ENCODE measurements at regions not wholly inside any gene's neighbourhood (a gene's known extent, or its start where the extent isn't known, plus 50 kb on each side); places are given as distances from the start of the nearest gene placed in this dataset.

DNA sequence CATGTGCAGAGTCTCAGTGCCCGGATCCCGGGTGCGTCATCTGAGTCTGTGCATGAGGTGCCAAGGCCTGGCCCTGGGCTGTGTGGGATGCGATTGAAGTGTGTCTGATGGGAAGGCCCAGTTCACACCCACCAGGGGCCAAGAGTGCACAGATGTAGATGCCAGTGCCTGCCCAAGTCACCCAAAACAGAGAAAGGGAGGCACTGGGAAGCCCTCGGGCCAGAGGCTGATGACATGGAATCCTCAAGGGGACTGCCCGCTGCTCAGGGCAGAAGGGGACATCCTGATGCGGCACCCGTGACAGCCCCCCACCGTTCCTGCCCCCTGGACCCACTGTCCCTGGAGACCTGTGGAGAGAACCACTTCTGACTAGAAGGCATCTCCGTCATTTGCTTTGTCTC lies 72.2 kb upstream of the ZNF479 start (continued):
- TF ChIP-seq, protein P1, sequence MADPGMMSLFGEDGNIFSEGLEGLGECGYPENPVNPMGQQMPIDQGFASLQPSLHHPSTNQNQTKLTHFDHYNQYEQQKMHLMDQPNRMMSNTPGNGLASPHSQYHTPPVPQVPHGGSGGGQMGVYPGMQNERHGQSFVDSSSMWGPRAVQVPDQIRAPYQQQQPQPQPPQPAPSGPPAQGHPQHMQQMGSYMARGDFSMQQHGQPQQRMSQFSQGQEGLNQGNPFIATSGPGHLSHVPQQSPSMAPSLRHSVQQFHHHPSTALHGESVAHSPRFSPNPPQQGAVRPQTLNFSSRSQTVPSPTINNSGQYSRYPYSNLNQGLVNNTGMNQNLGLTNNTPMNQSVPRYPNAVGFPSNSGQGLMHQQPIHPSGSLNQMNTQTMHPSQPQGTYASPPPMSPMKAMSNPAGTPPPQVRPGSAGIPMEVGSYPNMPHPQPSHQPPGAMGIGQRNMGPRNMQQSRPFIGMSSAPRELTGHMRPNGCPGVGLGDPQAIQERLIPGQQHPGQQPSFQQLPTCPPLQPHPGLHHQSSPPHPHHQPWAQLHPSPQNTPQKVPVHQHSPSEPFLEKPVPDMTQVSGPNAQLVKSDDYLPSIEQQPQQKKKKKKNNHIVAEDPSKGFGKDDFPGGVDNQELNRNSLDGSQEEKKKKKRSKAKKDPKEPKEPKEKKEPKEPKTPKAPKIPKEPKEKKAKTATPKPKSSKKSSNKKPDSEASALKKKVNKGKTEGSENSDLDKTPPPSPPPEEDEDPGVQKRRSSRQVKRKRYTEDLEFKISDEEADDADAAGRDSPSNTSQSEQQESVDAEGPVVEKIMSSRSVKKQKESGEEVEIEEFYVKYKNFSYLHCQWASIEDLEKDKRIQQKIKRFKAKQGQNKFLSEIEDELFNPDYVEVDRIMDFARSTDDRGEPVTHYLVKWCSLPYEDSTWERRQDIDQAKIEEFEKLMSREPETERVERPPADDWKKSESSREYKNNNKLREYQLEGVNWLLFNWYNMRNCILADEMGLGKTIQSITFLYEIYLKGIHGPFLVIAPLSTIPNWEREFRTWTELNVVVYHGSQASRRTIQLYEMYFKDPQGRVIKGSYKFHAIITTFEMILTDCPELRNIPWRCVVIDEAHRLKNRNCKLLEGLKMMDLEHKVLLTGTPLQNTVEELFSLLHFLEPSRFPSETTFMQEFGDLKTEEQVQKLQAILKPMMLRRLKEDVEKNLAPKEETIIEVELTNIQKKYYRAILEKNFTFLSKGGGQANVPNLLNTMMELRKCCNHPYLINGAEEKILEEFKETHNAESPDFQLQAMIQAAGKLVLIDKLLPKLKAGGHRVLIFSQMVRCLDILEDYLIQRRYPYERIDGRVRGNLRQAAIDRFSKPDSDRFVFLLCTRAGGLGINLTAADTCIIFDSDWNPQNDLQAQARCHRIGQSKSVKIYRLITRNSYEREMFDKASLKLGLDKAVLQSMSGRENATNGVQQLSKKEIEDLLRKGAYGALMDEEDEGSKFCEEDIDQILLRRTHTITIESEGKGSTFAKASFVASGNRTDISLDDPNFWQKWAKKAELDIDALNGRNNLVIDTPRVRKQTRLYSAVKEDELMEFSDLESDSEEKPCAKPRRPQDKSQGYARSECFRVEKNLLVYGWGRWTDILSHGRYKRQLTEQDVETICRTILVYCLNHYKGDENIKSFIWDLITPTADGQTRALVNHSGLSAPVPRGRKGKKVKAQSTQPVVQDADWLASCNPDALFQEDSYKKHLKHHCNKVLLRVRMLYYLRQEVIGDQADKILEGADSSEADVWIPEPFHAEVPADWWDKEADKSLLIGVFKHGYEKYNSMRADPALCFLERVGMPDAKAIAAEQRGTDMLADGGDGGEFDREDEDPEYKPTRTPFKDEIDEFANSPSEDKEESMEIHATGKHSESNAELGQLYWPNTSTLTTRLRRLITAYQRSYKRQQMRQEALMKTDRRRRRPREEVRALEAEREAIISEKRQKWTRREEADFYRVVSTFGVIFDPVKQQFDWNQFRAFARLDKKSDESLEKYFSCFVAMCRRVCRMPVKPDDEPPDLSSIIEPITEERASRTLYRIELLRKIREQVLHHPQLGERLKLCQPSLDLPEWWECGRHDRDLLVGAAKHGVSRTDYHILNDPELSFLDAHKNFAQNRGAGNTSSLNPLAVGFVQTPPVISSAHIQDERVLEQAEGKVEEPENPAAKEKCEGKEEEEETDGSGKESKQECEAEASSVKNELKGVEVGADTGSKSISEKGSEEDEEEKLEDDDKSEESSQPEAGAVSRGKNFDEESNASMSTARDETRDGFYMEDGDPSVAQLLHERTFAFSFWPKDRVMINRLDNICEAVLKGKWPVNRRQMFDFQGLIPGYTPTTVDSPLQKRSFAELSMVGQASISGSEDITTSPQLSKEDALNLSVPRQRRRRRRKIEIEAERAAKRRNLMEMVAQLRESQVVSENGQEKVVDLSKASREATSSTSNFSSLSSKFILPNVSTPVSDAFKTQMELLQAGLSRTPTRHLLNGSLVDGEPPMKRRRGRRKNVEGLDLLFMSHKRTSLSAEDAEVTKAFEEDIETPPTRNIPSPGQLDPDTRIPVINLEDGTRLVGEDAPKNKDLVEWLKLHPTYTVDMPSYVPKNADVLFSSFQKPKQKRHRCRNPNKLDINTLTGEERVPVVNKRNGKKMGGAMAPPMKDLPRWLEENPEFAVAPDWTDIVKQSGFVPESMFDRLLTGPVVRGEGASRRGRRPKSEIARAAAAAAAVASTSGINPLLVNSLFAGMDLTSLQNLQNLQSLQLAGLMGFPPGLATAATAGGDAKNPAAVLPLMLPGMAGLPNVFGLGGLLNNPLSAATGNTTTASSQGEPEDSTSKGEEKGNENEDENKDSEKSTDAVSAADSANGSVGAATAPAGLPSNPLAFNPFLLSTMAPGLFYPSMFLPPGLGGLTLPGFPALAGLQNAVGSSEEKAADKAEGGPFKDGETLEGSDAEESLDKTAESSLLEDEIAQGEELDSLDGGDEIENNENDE (IDR thresholded peaks at IDR 0.05; ENCODE audit: insufficient replicate concordance, low read length) = no peak
- TF ChIP-seq RBBP5 (IDR thresholded peaks at IDR 0.05; ENCODE audit: borderline replicate concordance, low read depth, low read length) = no peak
- TF ChIP-seq SP2 (IDR thresholded peaks at IDR 0.05; ENCODE audit: low read length) = no peak
- TF ChIP-seq TEAD4 (IDR thresholded peaks at IDR 0.05; ENCODE audit: low read depth, low read length) = no peak
- TF ChIP-seq CHD2 (IDR thresholded peaks at IDR 0.05; ENCODE audit: low read length) = no peak
- TF ChIP-seq BACH1 (IDR thresholded peaks at IDR 0.05; ENCODE audit: low read length) = no peak
- no peak for TF ChIP-seq CTBP2 (IDR thresholded peaks at IDR 0.05; ENCODE audit: borderline replicate concordance, insufficient read depth, insufficient read length, low read length)
- TF ChIP-seq ZNF274 (IDR thresholded peaks at IDR 0.05; ENCODE audit: borderline replicate concordance, extremely low read depth, low read length) = no peak
- TF ChIP-seq EGR1 (IDR thresholded peaks at IDR 0.05; ENCODE audit: borderline replicate concordance, low read depth, low read length) = no peak
- no peak for TF ChIP-seq RXRA (IDR thresholded peaks at IDR 0.05; ENCODE audit: insufficient read depth, low read depth, low read length)
- TF ChIP-seq RFX5 (IDR thresholded peaks at IDR 0.05; ENCODE audit: borderline replicate concordance, low read depth, low read length) = no peak
- no peak for TF ChIP-seq NRF1 (IDR thresholded peaks at IDR 0.05; ENCODE audit: low read depth, low read length)
- TF ChIP-seq TAF1 (IDR thresholded peaks at IDR 0.05; ENCODE audit: low read depth, low read length) = no peak

Data from H1 (cell line).